Calu3 (cell line): ENCODE measurements at regions not wholly inside any gene's neighbourhood (a gene's known extent, or its start where the extent isn't known, plus 50 kb on each side); places are given as distances from the start of the nearest gene placed in this dataset.
A peak's percentile ranks its signal among the peaks of the same experiment; 100 is the strongest.

Experiments used
- BruUV-seq: library from RNA; stranded (reverse); fragments of 400-500 nt; replicated peaks from 2 replicates; lab custom pipeline; 2021; lab: Mats Ljungman, UMichigan
- CTCF ChIA-PET: fragments of 300-600 bp; sonication (Branson Sonifier 250); formaldehyde crosslinking; loops from one replicate; lab custom pipeline; 2022; ENCODE audit warnings: antibody characterized with exemption; lab: Charles Lee
- DNase-seq: peaks from one replicate; pipeline ENCODE4 v3.0.0; 2022
- H3K27ac Mint-ChIP-seq: one replicate; pipeline ENCODE4 v1.8.0; 2022; ENCODE audit warnings: mixed read lengths; ENCODE audit not compliant: unreplicated experiment
- H3K27me3 Mint-ChIP-seq: one replicate; pipeline ENCODE4 v1.8.0; 2022; ENCODE audit warnings: mixed read lengths; ENCODE audit not compliant: unreplicated experiment
- H3K36me3 Mint-ChIP-seq: one replicate; pipeline ENCODE4 v1.8.0; 2022; ENCODE audit warnings: mild to moderate bottlenecking, moderate library complexity, mixed read lengths; ENCODE audit not compliant: insufficient read depth, unreplicated experiment
- H3K4me1 Mint-ChIP-seq: one replicate; pipeline ENCODE4 v1.8.0; 2022; ENCODE audit warnings: mild to moderate bottlenecking, low read depth, mixed read lengths; ENCODE audit not compliant: unreplicated experiment
- H3K4me3 Mint-ChIP-seq: one replicate; pipeline ENCODE4 v1.8.0; 2022; ENCODE audit warnings: mild to moderate bottlenecking, low read depth, moderate library complexity, mixed read lengths; ENCODE audit not compliant: unreplicated experiment
- H3K9me3 Mint-ChIP-seq: one replicate; pipeline ENCODE4 v1.8.0; 2022; ENCODE audit warnings: low read depth, mixed read lengths; ENCODE audit not compliant: unreplicated experiment
- CTCF ChIP-seq: fragments of 200-600 bp; IDR thresholded peaks from one replicate; pipeline ENCODE4 v1.8.0; 2022; ENCODE audit warnings: antibody characterized with exemption; ENCODE audit not compliant: unreplicated experiment
- intact Hi-C: fragments of 100-400 bp; cut with micrococcal nuclease; formaldehyde crosslinking; loops from one replicate; pipeline ENCODE4 v1.10.0; 2022; ENCODE audit not compliant: unreplicated experiment

- no peaks in the 10 kb centered on the region for H3K27me3 Mint-ChIP-seq
- H3K4me3 Mint-ChIP-seq: no peak overlapping the region
- no peaks in the 10 kb centered on the region for H3K36me3 Mint-ChIP-seq
- peaks cover 27% of the 10 kb centered on the region for H3K4me1 Mint-ChIP-seq
- TF ChIP-seq CTCF: peak; percentile 58
- intact Hi-C loops: loop anchor here (1.0 to 5.0 kb wide), 4 partner anchors 40 to 497 kb away; no protein-coding TSS in a partner anchor
- no peak overlapping the region for H3K27ac Mint-ChIP-seq
- CTCF ChIA-PET: interaction anchor here (0.6 to 1.9 kb wide), 6 partner anchors 36 to 528 kb away, joined by 3 to 28 read pairs (median 12); partner anchors contain the start of gene SMARCA5
- BruUV-seq: no TSS peak
- peaks cover 2% of the 10 kb centered on the region for H3K9me3 Mint-ChIP-seq
- DNase-seq: peak; percentile 39
Measured at GRCh38 chr4:142984871-142985585, 138.9 kb upstream of the INPP4B start.

- intact Hi-C loops: no loop called here
- no peaks in the 10 kb centered on the region for H3K27me3 Mint-ChIP-seq
- DNase-seq: no peak
- CTCF ChIA-PET: interaction anchor here (0.7 kb wide), 1 partner anchor 78 kb away, joined by 6 read pairs; no protein-coding TSS in a partner anchor
- no peak overlapping the region for H3K4me3 Mint-ChIP-seq
- no TSS peak for BruUV-seq
- no peak for TF ChIP-seq CTCF
- H3K4me1 Mint-ChIP-seq: no peaks in the 10 kb centered on the region
- no peaks in the 10 kb centered on the region for H3K36me3 Mint-ChIP-seq
- peaks cover 2% of the 10 kb centered on the region for H3K9me3 Mint-ChIP-seq
- H3K27ac Mint-ChIP-seq: no peak overlapping the region
Measured at GRCh38 chr4:143016171-143016570, 168.5 kb upstream of the USP38 start.

GRCh38 chr4:143017210-143017609, 167.5 kb upstream of the USP38 start:
- TF ChIP-seq CTCF: no peak
- Mint-ChIP-seq H3K27ac (no peak overlapping the region), H3K4me3 (no peak overlapping the region), H3K27me3 (no peaks in the 10 kb centered on the region), H3K9me3 (no peaks in the 10 kb centered on the region), H3K36me3 (no peaks in the 10 kb centered on the region), H3K4me1 (no peaks in the 10 kb centered on the region)
- CTCF ChIA-PET: no interaction called here
- intact Hi-C loops: no loop called here
- no TSS peak for BruUV-seq
- no peak for DNase-seq

- Mint-ChIP-seq H3K4me1 (peaks cover 9% of the 10 kb centered on the region), H3K36me3 (no peaks in the 10 kb centered on the region), H3K27ac (no peak overlapping the region), H3K27me3 (no peaks in the 10 kb centered on the region), H3K4me3 (no peak overlapping the region), H3K9me3 (no peaks in the 10 kb centered on the region)
- TF ChIP-seq CTCF: no peak
- no TSS peak for BruUV-seq
- intact Hi-C loops: no loop called here
- CTCF ChIA-PET: no interaction called here
- no peak for DNase-seq
Measured at GRCh38 chr4:143019351-143019750, 165.4 kb upstream of the USP38 start.
